Stimulated activated CD4-positive, alpha-beta T cell treated with anti-CD3 and anti-CD28 coated beads, Interleukin-4, amount 100 ng/mL, for 1 hour (primary cell): ENCODE measurements at regions not wholly inside any gene's neighbourhood (a gene's known extent, or its start where the extent isn't known, plus 50 kb on each side); places are given as distances from the start of the nearest gene placed in this dataset.
A peak's percentile ranks its signal among the peaks of the same experiment; 100 is the strongest.
"Not testable (repeated sequence)": the region's sequence is repeated elsewhere in the genome, so short reads cannot be mapped to it uniquely, and the experiment has no call there.

Experiments used
- DNase-seq: peaks from one replicate; pipeline ENCODE4 v3.0.0-alpha.2; 2020

DNA sequence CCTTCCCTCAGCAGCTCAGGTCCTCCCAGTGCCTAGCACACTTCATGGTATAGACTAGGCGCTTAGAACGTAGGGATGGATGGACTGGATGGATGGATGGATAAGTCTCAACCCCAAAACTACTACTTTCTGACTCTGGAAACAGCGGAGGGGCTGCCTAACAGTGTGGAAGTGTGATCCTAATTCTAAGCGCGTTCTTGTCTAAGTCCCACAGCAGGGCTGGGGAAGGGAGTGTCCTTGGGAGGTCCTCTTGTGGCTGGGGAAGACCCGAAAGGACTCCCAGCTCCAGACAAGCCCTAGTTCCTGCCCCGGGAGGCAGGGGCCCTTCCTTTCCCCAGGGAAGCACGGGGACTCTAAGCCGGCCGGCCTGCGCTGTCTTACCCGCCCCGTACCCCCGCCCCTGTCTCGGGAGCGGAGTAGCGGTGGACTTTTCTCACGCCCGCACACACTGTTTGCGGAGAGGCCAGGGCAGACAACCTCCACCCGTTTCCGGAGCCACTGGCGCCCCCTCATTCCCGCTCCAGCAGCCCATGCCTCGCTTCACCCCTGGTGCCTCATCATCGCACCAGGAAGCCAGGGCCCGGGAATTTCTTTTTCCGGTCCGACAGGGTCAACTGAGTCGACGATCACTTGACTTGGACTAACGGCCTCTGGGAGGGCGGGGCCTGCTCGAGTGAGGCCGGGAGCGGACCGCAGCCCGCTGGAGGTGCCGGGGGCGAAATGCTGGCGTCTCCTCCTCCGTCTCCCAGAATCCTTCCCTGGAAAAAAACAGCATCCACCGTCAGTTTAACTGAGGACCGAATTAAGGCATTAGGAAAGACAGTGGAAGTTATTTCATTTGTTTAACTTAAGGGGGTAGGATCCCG is 133.3 kb downstream of the TBC1D2B start:
- DNase-seq = peak; percentile 41

DNA sequence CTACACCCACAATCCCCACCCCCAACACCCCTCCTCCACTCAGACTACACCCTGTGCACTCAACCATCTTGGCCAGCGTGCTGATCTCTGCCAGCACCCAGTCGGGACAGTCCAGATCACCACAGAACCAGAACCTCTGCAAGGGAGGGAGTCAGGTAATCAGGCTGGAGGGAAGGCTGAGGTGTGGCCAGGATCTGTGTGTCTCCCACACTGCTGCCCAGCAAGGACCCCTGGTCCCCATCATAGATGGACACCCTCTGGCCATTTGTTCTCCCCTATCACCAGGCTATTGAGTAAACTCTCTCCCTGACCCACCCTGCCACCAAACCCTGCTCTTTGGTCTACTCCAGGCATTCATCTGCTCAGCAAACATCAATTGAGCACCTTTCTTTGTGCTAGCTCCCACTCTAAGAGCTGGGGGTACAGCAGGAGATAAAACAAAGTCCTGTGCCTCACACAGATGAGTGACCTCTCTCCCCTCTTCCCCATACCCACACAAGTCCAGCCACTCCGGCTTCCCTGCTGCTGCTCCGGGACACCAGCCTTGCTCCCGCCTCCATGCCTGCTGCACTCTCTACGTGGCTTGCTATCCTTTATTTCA is 134.8 kb downstream of the TBC1D2B start:
- no peak for DNase-seq

DNA sequence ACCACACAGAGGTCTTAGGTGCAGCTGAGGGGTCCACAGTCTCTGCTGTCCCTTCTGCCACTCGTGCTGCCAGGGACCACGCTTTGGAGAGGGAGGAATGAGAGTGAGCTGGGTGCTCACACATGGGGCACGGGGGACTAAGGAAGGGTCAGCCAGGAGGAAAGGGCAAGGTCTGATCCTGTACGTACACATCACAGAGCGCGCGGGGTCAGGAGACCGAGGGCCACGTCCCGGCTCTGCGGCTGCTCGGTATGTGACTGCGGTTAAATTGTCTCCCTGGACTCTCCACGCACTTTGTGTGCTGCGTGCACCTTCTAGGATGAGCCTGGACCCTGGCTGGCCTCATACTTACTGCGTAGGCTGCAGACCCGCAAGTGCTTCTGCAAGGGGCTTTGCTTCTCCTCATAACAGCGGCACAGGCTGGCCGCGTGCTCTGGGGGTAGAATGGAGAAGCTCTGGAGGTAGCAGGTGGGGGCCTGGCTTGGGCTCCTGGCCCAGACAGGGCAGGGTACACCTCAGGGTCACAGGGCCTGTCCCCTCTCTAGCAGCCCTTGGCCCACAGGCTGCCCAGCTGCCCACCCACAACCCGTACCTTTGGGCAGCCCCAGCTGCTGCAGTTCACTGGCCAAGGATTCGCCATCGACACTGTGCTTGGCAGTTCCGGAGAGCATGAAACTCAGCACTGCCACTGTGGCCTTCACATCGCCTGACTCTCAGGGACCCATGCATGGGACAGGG is 136.3 kb downstream of the TBC1D2B start:
- DNase-seq = not testable (repeated sequence)

DNA sequence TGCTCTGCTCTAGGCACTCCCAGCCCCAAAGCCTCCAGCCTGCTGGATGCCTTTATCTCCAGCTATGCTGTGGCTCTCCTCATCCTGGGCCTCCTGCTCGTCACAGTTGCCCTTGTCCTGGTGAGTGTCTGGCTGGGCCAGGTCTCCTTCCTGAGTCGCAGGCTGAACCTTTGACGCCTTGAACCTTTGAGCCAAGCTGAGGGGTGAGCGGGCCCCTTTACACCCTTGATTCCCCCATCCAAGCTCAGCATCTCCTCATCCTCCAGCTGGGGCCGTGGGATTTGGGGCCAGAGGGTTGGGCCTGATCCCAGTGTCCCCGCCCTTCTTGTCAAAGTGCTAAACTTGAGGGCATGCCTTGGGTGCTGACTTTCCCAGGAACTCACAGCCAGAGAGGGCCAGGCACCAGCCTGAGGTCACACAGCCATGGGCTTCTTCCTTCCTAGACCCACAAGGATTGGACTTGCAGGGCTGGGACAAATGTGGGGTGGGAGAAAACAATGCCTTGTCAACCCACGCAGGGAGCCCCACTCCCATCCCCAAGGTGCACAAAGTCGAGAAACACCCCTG is 137.0 kb downstream of the TBC1D2B start:
- no peak for DNase-seq

DNA sequence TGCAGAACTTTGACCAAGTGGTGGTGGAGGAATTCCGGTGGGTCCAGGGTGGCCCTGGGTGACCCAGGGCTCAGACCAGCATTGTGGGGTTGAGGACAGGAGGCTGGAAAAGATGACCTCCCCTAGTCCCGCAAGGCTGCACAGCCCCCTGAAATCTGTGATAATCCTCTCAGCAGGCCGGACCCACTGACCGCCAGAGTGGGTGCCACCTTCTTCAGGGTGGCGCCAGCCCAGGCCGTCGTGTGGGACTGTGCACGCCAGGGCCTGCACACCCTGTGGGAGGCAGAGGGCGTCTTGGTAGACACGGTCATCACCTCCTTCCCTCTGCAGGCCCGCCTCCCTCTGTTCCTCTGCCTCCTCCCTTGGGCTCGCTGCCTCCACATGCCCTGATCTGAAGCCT is 137.7 kb downstream of the TBC1D2B start:
- DNase-seq = no peak

GRCh38 chr15:77939026-77939425 is 138.5 kb downstream of the TBC1D2B start:
- DNase-seq = not testable (repeated sequence)

- not testable (repeated sequence) for DNase-seq
These were observed 139.0 kb downstream of the TBC1D2B start for GRCh38 chr15:77938546-77938945.

DNA sequence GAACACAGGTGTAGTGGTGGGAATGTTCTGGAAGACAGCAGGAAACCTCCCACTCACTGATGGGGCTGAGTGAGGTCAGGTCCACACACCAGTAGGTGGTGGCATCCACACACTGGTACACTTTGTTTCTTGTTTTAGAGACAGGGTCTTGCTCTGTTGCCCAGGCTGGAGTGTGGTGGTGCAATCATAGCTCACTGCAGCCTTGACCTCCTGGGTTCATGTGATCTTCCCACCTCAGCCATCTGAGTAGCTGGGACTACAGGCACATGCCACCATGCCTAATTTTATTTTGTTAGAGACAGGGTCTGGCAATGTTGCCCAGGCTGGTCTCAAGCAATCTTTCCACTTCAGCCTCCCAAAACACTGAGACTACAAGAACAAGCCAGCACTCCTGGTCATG is 140.9 kb downstream of the TBC1D2B start:
- DNase-seq = not testable (repeated sequence)

DNA sequence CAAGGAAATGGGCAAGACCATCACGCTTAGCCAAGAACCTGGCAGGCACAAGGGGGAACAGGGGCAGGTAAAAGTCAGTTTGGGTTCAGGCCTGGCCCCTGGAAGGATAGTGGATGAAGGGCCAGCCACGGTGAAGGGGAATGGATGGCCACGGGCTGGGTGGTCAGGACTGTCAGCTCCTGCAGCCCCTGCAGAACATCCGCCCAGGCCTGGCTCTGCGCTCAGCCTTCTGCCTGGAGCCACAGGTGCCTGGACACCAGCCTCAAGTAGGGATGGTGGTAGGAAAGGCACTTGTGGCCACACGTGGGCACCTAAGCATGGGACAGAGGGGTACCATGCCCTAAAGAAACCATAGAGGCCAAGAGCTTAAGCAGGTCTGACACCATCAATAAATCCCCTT is 143.0 kb downstream of the TBC1D2B start:
- DNase-seq = not testable (repeated sequence)

- not testable (repeated sequence) for DNase-seq
These were observed 146.6 kb downstream of the TBC1D2B start for GRCh38 chr15:77930907-77931306.

DNA sequence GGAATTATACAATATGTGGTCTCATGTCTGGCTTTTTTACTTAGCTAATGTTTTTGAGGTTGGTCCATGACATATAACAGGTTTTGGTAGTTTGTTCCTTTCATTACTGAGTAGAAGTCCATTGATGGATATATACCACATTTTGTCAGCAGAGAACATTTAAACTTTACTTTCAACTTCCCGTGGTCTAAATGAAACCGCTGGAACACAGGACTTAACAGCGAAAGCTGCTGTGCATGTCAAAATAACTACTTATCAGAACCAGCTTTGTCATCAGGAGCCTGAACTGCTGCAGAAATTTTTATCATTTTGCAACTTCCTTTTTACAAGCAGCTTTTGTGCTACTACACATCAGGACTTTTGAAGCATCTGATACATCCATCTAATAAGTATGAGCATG is 147.0 kb downstream of the TBC1D2B start:
- DNase-seq = not testable (repeated sequence)

- not testable (repeated sequence) for DNase-seq
These were observed 150.7 kb downstream of the TBC1D2B start for GRCh38 chr15:77926789-77927188.

DNA sequence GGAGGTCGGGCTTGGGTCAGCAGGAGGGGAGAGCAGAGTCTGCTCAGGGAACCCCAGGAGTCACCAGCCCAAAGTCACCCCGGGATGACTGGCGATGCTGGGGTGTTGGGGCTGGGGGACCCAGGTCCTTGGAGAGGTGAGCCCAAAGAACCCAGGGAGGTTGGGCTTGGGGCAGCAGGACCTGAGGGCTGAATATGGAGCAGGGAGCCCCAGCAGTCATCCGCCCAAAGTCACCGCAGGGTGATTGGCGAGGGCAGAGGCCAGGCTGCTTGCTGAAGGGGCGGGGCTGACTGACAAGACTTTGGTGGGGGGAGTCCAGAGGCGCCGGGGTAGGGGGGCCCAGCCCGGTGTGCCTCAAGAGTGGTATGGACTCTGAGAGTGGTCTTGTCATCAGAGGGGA is 151.2 kb downstream of the TBC1D2B start:
- not testable (repeated sequence) for DNase-seq

DNA sequence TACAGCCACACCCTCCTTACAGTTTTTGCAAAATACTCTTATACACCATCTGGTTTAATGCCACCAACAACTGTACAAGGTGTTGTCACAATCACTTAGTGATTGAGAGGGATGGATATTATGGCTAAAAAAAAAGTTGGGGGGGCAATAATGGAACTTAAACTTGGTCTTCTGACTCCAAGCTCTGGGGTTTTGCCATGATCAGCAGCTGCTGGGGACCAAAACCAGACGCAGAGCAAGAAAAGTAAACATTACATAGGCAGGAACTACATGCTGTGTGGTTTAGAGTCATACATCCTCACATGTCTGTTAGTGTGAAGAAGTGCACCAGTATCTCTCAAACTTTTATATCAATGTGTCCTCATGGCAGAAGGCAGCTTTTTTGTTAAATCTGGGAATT is 152.4 kb downstream of the TBC1D2B start:
- not testable (repeated sequence) for DNase-seq

- no peak for DNase-seq
These were observed 155.8 kb downstream of the TBC1D2B start for GRCh38 chr15:77921664-77922063.

DNA sequence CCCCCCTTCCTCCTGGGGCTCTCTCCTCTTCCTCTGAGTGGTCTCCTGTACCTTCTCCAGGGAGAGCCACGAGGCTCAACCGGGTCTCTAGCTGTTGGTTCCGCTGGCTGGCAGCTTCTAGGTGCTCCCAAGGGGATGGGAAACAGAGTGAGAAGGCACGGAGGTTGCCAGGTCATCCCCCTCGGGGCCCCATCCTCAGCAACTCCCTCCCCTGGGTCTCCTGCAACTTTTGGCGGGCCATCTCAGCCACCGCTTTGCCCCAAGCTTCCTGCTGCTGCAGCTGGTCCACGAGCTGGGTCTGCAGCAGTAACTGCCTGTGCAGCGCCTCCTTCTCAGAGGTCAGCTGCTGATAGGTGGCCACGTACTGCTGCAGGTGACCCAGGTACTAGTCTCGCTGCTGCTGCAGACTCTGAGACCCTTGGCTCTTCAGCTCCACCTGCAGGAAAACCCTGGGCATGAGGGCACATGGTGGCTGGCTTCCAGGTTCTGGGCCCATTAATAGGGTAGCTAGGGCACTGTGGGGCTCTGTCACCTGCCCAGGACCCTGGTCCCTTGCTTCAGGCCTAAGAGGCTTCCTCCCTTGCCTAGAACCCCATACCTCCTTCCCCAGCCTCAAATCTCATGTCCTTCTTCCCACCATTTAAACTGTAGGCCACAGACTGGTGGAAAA is 160.4 kb downstream of the TBC1D2B start:
- not testable (repeated sequence) for DNase-seq

DNA sequence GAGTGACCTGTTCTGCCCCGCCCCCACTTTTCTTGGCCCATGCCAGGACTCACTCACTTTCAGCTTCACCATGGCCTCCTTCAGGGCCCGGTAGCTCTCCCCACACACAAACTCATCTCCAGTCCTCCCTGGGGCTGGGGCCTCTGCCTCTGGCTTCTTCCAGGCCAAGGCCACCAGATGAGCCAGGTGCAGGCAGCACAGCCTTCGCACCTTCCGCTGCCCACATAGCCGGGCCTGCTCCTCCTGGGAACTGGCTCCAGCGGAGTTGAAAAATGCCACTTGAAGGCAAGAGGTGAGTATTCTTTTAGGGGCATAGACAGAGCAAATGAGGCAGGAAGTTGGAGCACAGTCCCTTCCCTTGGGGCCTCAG is 161.6 kb downstream of the TBC1D2B start:
- not testable (repeated sequence) for DNase-seq

- no peak for DNase-seq
These were observed 162.1 kb downstream of the TBC1D2B start for GRCh38 chr15:77915261-77915960.

GRCh38 chr15:77914531-77914930 is 163.0 kb downstream of the TBC1D2B start:
- not testable (repeated sequence) for DNase-seq

GRCh38 chr15:77910030-77910911 is 167.2 kb downstream of the TBC1D2B start:
- DNase-seq = peak; percentile 75
